ENCODE measurements at regions not wholly inside any gene's neighbourhood (a gene's known extent, or its start where the extent isn't known, plus 50 kb on each side); places are given as distances from the start of the nearest gene placed in this dataset.
A peak's percentile ranks its signal among the peaks of the same experiment; 100 is the strongest.
"Not testable (repeated sequence)": the region's sequence is repeated elsewhere in the genome, so short reads cannot be mapped to it uniquely, and the experiment has no call there.

- not testable (repeated sequence) for DNase-seq (ENCODE audit: low read depth in 2 of 2)
Measured at GRCh38 chr20:30164389-30164788, 1093.1 kb upstream of the DEFB115 start.

GRCh38 chr20:30167540-30167939, 1089.9 kb upstream of the DEFB115 start:
- DNase-seq (ENCODE audit: low read depth in 2 of 2) = no peak

- DNase-seq (ENCODE audit: low read depth in 2 of 2) = no peak
Measured at GRCh38 chr20:30168025-30168799, 1089.3 kb upstream of the DEFB115 start.

GRCh38 chr20:30168800-30169138, 1088.7 kb upstream of the DEFB115 start:
- DNase-seq (ENCODE audit: low read depth in 2 of 2) = no peak

- DNase-seq (ENCODE audit: low read depth in 2 of 2) = no peak
Measured at GRCh38 chr20:30175681-30176080, 1081.8 kb upstream of the DEFB115 start.

- DNase-seq (ENCODE audit: low read depth in 2 of 2) = not testable (repeated sequence)
Measured at GRCh38 chr20:30183124-30183523, 1074.3 kb upstream of the DEFB115 start.

- DNase-seq (ENCODE audit: low read depth in 2 of 2) = not testable (repeated sequence)
Measured at GRCh38 chr20:30191785-30192184, 1065.7 kb upstream of the DEFB115 start.

- not testable (repeated sequence) for DNase-seq (ENCODE audit: low read depth in 2 of 2)
Measured at GRCh38 chr20:30234477-30234876, 1023.0 kb upstream of the DEFB115 start.

GRCh38 chr20:30275073-30275472, 982.4 kb upstream of the DEFB115 start:
- DNase-seq (ENCODE audit: low read depth in 2 of 2) = not testable (repeated sequence)

- DNase-seq (ENCODE audit: low read depth in 2 of 2) = no peak
Measured at GRCh38 chr20:30281584-30282197, 975.8 kb upstream of the DEFB115 start.

GRCh38 chr20:30283476-30284280, 973.8 kb upstream of the DEFB115 start:
- peak; percentile 23 to 25 for DNase-seq (ENCODE audit: low read depth in 2 of 2)

GRCh38 chr20:30284281-30284905, 973.1 kb upstream of the DEFB115 start:
- DNase-seq (ENCODE audit: low read depth in 2 of 2) = no peak

- no peak for DNase-seq (ENCODE audit: low read depth in 2 of 2)
Measured at GRCh38 chr20:30285677-30286076, 971.8 kb upstream of the DEFB115 start.

GRCh38 chr20:30286157-30286556, 971.3 kb upstream of the DEFB115 start:
- no peak for DNase-seq (ENCODE audit: low read depth in 2 of 2)

- not testable (repeated sequence) for DNase-seq (ENCODE audit: low read depth in 2 of 2)
Measured at GRCh38 chr20:30287459-30287858, 970.0 kb upstream of the DEFB115 start.

- no peak for DNase-seq (ENCODE audit: low read depth in 2 of 2)
Measured at GRCh38 chr20:30288346-30288745, 969.1 kb upstream of the DEFB115 start.

- not testable (repeated sequence) for DNase-seq (ENCODE audit: low read depth in 2 of 2)
Measured at GRCh38 chr20:30289049-30289448, 968.4 kb upstream of the DEFB115 start.

GRCh38 chr20:30289711-30290141, 967.7 kb upstream of the DEFB115 start:
- DNase-seq (ENCODE audit: low read depth in 2 of 2) = not testable (repeated sequence)

- DNase-seq (ENCODE audit: low read depth in 2 of 2) = not testable (repeated sequence)
Measured at GRCh38 chr20:30290361-30291063, 967.0 kb upstream of the DEFB115 start.

- not testable (repeated sequence) for DNase-seq (ENCODE audit: low read depth in 2 of 2)
Measured at GRCh38 chr20:30291064-30291379, 966.4 kb upstream of the DEFB115 start.

GRCh38 chr20:30291686-30292085, 965.8 kb upstream of the DEFB115 start:
- not testable (repeated sequence) for DNase-seq (ENCODE audit: low read depth in 2 of 2)
